GM19240 (cell line): ENCODE measurements at regions not wholly inside any gene's neighbourhood (a gene's known extent, or its start where the extent isn't known, plus 50 kb on each side); places are given as distances from the start of the nearest gene placed in this dataset.

Experiments used
- DNase-seq: peaks from one replicate; pipeline ENCODE4 v3.0.0; 2011; ENCODE audit warnings: low spot score; ENCODE audit not compliant: insufficient read length

DNA sequence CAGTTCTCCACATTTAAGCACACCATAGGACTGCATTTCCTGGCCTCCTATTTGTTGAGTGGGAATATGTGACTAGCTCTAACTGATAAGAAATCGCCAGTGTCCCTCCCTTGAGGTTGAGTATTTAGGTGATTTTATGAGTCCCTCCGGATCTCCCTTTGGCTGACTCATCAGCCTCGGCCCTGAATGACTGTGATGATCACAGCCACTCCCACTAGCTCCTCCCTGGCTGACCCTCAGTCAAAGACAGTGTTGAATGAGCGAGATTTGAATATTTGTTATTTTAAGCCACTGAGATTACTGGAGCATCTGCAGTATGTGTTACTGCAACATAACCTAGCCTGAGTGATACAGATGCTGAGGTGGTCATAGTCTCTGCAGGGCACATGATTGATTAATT lies 515.3 kb downstream of the EPHB1 start:
- DNase-seq: no peak

GRCh38 chr3:135311699-135312098 lies 516.6 kb downstream of the EPHB1 start:
- no peak for DNase-seq

GRCh38 chr3:135314237-135314636 lies 519.2 kb downstream of the EPHB1 start:
- DNase-seq: no peak

GRCh38 chr3:135324301-135324700 lies 529.2 kb downstream of the EPHB1 start:
- no peak for DNase-seq

GRCh38 chr3:135325096-135325495 lies 530.0 kb downstream of the EPHB1 start:
- DNase-seq: no peak

DNA sequence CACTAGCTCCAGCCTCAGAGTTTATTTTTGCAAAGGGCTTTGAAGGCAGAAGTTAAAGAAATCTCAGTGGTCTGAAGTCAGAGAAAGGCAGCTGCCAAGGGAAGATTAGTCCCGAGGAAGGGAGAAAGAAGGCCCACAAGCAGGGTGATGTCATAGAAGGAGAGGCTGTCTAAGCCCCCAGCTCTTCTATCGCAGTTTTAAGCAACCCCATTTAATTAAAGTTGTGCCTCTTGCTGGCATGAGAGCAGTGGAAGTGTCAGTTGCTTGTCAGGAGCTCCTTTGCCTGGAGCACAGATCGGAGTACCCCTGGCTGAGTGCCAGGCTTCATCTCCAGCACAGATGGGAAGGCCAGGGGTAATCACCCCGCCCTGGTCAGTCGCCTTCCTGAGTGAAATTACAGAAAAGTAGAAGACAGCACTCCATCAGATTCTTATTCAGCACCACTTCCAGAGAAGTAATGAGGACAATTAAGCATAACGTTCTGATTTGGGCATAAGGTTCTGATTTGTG lies 530.7 kb downstream of the EPHB1 start:
- DNase-seq: no peak

DNA sequence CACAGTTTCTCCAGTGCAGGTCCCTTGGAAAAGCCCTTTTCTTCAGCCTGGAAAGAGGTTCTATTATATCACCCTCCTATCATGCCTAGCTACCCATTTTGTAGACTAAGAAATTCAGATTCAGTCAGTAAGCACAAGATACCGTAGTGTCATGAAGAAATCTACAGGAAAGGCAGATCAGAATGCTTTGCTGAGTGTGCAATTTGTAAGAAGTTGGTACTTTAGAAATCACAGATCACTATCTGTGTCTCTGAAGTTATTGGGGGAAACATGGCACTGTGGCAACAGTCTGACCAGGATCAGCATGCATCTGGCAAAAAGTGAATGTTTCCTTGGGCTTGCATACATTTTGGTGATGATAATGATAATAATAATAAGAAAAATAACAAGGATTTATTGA lies 531.8 kb downstream of the EPHB1 start:
- no peak for DNase-seq

DNA sequence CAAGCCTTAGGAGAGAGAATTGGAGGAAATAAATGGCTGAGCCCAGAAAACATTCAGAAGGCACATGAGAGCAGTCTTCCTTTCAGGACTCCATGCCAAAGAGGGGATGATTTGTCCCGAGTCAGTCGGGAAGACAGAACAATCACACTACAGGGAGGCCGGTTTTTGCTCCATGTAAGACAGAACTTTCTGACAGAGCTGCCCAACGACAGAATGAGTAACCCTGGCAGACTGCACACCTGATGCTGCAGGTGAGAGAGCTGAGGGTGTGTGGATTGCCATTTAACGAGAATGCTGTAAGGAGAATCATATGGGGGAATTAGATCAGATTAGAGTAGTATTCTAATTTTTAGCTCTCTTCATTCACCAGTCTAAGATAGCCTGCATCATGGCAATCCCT lies 533.0 kb downstream of the EPHB1 start:
- DNase-seq: no peak

GRCh38 chr3:135329479-135329878 lies 534.4 kb downstream of the EPHB1 start:
- DNase-seq: no peak

DNA sequence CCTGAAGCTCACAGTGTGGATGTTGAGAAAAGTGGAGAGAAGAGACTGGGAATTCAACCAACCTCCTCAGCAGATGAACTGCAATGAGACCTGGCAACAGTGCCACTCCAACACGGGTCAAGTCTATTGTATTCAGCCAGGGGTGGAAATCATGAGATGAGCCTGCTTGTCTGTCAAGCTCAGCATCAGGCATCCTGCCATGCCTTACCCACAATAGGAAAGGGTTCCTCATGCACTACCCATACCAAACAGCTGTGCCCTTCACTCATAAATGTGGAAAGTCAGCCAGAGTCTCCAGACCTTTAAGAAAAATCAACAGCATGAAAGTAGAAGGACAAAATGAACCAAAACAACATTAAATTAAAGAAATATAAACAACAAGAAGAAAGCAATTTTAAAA lies 542.1 kb downstream of the EPHB1 start:
- no peak for DNase-seq

GRCh38 chr3:135348690-135349089 lies 553.6 kb downstream of the EPHB1 start:
- DNase-seq: no peak

- DNase-seq: no peak
Measured at GRCh38 chr3:135349254-135349948, 554.3 kb downstream of the EPHB1 start.

GRCh38 chr3:135352213-135352612 lies 557.2 kb downstream of the EPHB1 start:
- DNase-seq: no peak

GRCh38 chr3:135362889-135363288 lies 567.8 kb downstream of the EPHB1 start:
- DNase-seq: no peak

DNA sequence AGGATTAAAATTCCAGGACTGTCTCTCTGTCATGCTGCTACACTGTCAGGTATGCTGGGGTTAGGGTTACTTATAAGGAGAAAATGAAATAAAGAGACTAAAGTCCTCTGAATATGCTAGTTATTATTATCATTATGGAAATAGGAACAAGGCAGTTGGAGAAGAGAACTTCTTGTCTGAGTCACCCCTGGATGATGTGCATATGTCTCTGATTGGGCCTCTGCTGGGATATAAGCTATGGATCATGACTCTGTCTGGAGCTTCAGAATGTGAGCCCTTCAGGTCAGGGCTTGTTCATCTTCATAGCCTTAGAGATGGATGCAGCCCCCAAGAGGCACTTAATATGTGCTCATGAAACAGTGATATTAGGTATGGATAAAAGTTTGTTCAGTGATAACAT lies 569.6 kb downstream of the EPHB1 start:
- no peak for DNase-seq

DNA sequence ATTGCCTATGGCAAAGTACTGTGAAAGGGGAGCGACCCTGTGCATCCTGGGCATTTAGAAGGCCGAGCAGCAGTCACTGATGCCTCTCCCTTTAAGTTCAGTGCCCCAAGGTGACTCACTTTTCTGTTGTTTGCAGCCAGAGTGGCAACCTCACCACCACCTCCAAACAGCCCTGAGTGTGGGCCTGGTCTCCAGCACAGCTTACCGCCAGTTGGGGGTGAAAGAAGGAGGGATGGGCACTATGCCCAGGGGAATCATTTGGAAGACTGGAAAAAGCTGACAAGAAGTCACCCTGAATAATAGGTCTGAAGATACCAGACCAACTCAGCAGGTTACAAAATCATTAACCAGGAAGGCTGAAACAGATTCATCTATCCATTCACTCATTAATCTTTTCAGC lies 571.8 kb downstream of the EPHB1 start:
- no peak for DNase-seq

DNA sequence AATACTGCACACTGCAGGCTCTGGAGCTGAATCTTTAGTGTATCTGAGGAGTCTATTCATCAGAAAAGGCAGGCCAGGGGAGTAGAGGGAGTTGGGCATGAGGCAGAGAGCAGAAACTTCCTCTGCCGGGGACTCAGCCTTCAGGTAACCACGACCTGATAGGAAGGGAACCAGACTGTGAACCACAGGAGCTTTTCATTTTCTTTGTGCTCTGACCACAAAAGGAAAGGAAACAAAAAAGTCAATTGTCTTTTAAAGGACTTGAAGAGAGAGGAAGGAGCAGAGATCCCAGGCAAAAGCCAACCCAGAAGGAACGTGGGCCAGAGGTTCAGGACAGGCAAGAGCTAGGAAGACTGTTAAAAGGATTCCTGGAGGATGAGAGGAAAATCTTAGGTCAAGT lies 573.3 kb downstream of the EPHB1 start:
- DNase-seq: no peak

GRCh38 chr3:135368781-135369180 lies 573.7 kb downstream of the EPHB1 start:
- DNase-seq: no peak

- DNase-seq: no peak
Measured at GRCh38 chr3:135374571-135374970, 579.5 kb downstream of the EPHB1 start.

GRCh38 chr3:135382188-135382587 lies 583.3 kb upstream of the PPP2R3A start:
- DNase-seq: no peak

DNA sequence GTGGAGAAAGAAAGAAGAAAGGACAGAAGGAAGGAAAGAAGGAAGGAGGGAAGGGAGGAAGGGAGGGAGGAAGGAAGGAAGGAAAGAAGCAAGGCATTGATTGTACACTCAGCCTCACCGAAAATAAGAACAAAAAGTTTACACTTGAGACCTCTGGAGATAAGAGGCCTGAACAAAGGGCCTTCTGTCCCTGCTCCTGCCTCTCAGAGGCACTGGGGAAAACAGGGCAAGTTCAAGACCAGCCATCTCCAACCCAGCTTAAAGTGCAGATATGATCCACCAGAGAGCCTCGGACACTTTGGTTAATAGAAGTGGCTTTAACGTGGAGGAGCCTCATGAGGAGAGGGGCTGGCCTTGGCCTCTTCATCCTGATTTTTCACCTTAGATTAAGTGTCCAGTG lies 582.9 kb upstream of the PPP2R3A start:
- no peak for DNase-seq

DNA sequence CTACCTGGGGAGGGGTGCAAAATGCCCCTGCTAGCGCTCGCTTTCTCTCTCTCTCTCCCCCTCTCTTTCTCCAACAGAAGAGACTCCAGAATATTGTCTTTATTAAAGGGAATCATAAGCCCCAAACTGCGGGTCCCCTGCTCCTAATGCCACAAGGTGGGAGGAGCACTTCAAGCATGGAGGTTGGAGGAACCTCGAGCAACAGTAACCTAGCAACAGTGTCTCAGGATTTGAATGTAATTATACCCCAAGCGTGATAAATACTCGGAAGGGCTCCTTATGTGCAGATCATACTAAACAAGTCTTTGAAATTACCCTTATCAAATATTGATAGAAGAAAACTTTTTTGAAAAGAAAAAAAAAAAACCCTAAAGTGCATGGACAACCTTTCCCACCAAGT lies 582.2 kb upstream of the PPP2R3A start:
- no peak for DNase-seq

- no peak for DNase-seq
Measured at GRCh38 chr3:135392151-135392550, 573.4 kb upstream of the PPP2R3A start.

GRCh38 chr3:135393159-135393558 lies 572.4 kb upstream of the PPP2R3A start:
- DNase-seq: no peak
